ENCODE measurements at regions not wholly inside any gene's neighbourhood (a gene's known extent, or its start where the extent isn't known, plus 50 kb on each side); places are given as distances from the start of the nearest gene placed in this dataset.

GRCh38 chr7:35518767-35519166 lies 176.2 kb downstream of the HERPUD2 start:
- TF ChIP-seq SIN3A (IDR thresholded peaks at IDR 0.05; ENCODE audit: borderline replicate concordance, insufficient read depth, low read length) (no peak), REST (IDR thresholded peaks at IDR 0.05; ENCODE audit: insufficient read depth in 1 of 2, low read depth in 2 of 2, low read length in 2 of 2) (no peak), TAF1 (IDR thresholded peaks at IDR 0.05; ENCODE audit: borderline replicate concordance, insufficient read depth, low read length) (no peak)
